HEK293 (cell line): ENCODE measurements at regions not wholly inside any gene's neighbourhood (a gene's known extent, or its start where the extent isn't known, plus 50 kb on each side); places are given as distances from the start of the nearest gene placed in this dataset.

Source experiments
- CTCF ChIA-PET: fragments of 350-600 bp; formaldehyde crosslinking; extraction: SDS; loops from one replicate; lab custom pipeline; 2021; ENCODE audit warnings: antibody characterized with exemption; lab: Yijun Ruan, JAX
- POLR2A ChIA-PET: fragments of 300-600 bp; formaldehyde crosslinking; extraction: SDS; loops from one replicate; lab custom pipeline; 2020; ENCODE audit warnings: antibody characterized with exemption, inconsistent platforms; lab: Yijun Ruan, JAX
- H3K27ac ChIP-seq: fragments of 200-500 bp; sonication (Bioruptor generic); 2 replicates; pipeline ENCODE4 v1.5.1; 2014; ENCODE audit warnings: low read depth, low read length, control low read depth, inconsistent platforms; ENCODE audit errors: extremely low read depth
- H3K36me3 ChIP-seq, 2 experiments: fragments of 200-500 bp in 1 of 2; sonication (Bioruptor generic) in 1 of 2; 1 replicate in 1 of 2; 2 replicates in 1 of 2; pipeline ENCODE4 v1.5.1; 2014 to 2017; ENCODE audit warnings: inconsistent platforms in 2 of 2, low read length in 2 of 2; ENCODE audit not compliant: control insufficient read depth in 2 of 2, insufficient read depth in 1 of 2
- H3K4me1 ChIP-seq: fragments of 200-500 bp; sonication (Bioruptor generic); 2 replicates; pipeline ENCODE4 v1.5.1; 2014; ENCODE audit warnings: mild to moderate bottlenecking, low read length, inconsistent platforms; ENCODE audit not compliant: control insufficient read depth, insufficient read depth
- H3K4me3 ChIP-seq: 2 replicates; pipeline ENCODE4 v1.5.1; 2011; ENCODE audit warnings: low read depth, mild to moderate bottlenecking, control low read depth, low read length, moderate library complexity
- H3K9me3 ChIP-seq: fragments of 200-500 bp; sonication (Bioruptor generic); 2 replicates; pipeline ENCODE4 v1.5.1; 2014; ENCODE audit warnings: low read depth, low read length, inconsistent platforms; ENCODE audit not compliant: control insufficient read depth, insufficient read depth
- ATF2 ChIP-seq: fragments of 450-650 bp; formaldehyde crosslinking; IDR thresholded peaks from 2 replicates; pipeline ENCODE4 v1.5.1; 2016; ENCODE audit warnings: missing biosample characterization, missing genetic modification characterization, low read depth
- GLI2 ChIP-seq: fragments of 450-650 bp; formaldehyde crosslinking; IDR thresholded peaks from 2 replicates; pipeline ENCODE4; 2017; ENCODE audit warnings: missing biosample characterization, missing genetic modification characterization, low read depth, borderline replicate concordance
- GLIS1 ChIP-seq: fragments of 450-650 bp; formaldehyde crosslinking; IDR thresholded peaks from 2 replicates; pipeline ENCODE4 v1.5.1; 2016; ENCODE audit warnings: missing biosample characterization, missing genetic modification characterization
- KLF10 ChIP-seq: fragments of 450-650 bp; IDR thresholded peaks from 2 replicates; pipeline ENCODE4 v1.5.1; 2018; ENCODE audit warnings: missing biosample characterization, mild to moderate bottlenecking, missing genetic modification characterization
- KLF8 ChIP-seq: fragments of 450-650 bp; formaldehyde crosslinking; IDR thresholded peaks from 2 replicates; pipeline ENCODE4 v1.5.1; 2016; ENCODE audit warnings: missing biosample characterization, missing genetic modification characterization
- OSR2 ChIP-seq: fragments of 450-650 bp; formaldehyde crosslinking; IDR thresholded peaks from 2 replicates; pipeline ENCODE4 v1.5.1; 2016; ENCODE audit warnings: missing biosample characterization, missing genetic modification characterization
- PRDM10 ChIP-seq: fragments of 450-650 bp; formaldehyde crosslinking; IDR thresholded peaks from 2 replicates; pipeline ENCODE4 v1.5.1; 2016; ENCODE audit warnings: missing biosample characterization, missing genetic modification characterization
- SALL2 ChIP-seq: fragments of 450-650 bp; formaldehyde crosslinking; IDR thresholded peaks from 2 replicates; pipeline ENCODE4 v1.5.0; 2017; ENCODE audit warnings: missing biosample characterization, mild to moderate bottlenecking, missing genetic modification characterization, borderline replicate concordance
- SP7 ChIP-seq: fragments of 450-650 bp; formaldehyde crosslinking; IDR thresholded peaks from 2 replicates; pipeline ENCODE4 v1.5.1; 2016; ENCODE audit warnings: missing biosample characterization, missing genetic modification characterization
- WT1 ChIP-seq: fragments of 450-650 bp; formaldehyde crosslinking; IDR thresholded peaks from 2 replicates; pipeline ENCODE4 v1.5.1; 2016; ENCODE audit warnings: missing biosample characterization, missing genetic modification characterization
- ZBTB21 ChIP-seq: fragments of 450-650 bp; formaldehyde crosslinking; IDR thresholded peaks from 2 replicates; pipeline ENCODE4 v1.5.1; 2017; ENCODE audit warnings: missing biosample characterization, missing genetic modification characterization
- ZNF138 ChIP-seq: fragments of 450-650 bp; formaldehyde crosslinking; IDR thresholded peaks from 2 replicates; pipeline ENCODE4 v1.5.1; 2016; ENCODE audit warnings: missing biosample characterization, missing genetic modification characterization, borderline replicate concordance
- ZNF175 ChIP-seq: fragments of 450-650 bp; formaldehyde crosslinking; IDR thresholded peaks from 2 replicates; pipeline ENCODE4 v1.5.1; 2016; ENCODE audit warnings: missing biosample characterization, missing genetic modification characterization
- ZNF211 ChIP-seq: fragments of 450-650 bp; formaldehyde crosslinking; IDR thresholded peaks from 2 replicates; pipeline ENCODE4 v1.5.1; 2016; ENCODE audit warnings: low read depth, missing biosample characterization, missing genetic modification characterization
- ZNF24 ChIP-seq: fragments of 450-650 bp; formaldehyde crosslinking; IDR thresholded peaks from 2 replicates; pipeline ENCODE4 v1.5.1; 2016; ENCODE audit warnings: missing biosample characterization, missing genetic modification characterization
- ZNF391 ChIP-seq: fragments of 450-650 bp; formaldehyde crosslinking; IDR thresholded peaks from 2 replicates; pipeline ENCODE4 v1.5.1; 2016; ENCODE audit warnings: low read depth, missing biosample characterization, missing genetic modification characterization, borderline replicate concordance
- ZNF473 ChIP-seq: fragments of 450-650 bp; formaldehyde crosslinking; IDR thresholded peaks from 2 replicates; pipeline ENCODE4 v1.5.1; 2017; ENCODE audit warnings: missing biosample characterization, missing genetic modification characterization
- ZNF555 ChIP-seq: fragments of 450-650 bp; formaldehyde crosslinking; conservative IDR thresholded peaks from 2 replicates; pipeline ENCODE4 v1.5.1; 2017; ENCODE audit warnings: missing biosample characterization, mild to moderate bottlenecking, missing genetic modification characterization, inconsistent platforms
- ZNF600 ChIP-seq: fragments of 450-650 bp; formaldehyde crosslinking; IDR thresholded peaks from 2 replicates; pipeline ENCODE4 v1.5.1; 2016; ENCODE audit warnings: missing biosample characterization, missing genetic modification characterization
- ZNF701 ChIP-seq: fragments of 450-650 bp; formaldehyde crosslinking; IDR thresholded peaks from 2 replicates; pipeline ENCODE4 v1.5.1; 2016; ENCODE audit warnings: missing biosample characterization, missing genetic modification characterization
- ZNF707 ChIP-seq: fragments of 450-650 bp; formaldehyde crosslinking; IDR thresholded peaks from 2 replicates; pipeline ENCODE4 v1.5.1; 2016; ENCODE audit warnings: missing biosample characterization, missing genetic modification characterization
- ZNF791 ChIP-seq: fragments of 450-650 bp; formaldehyde crosslinking; IDR thresholded peaks from 2 replicates; pipeline ENCODE4 v1.5.1; 2016; ENCODE audit warnings: missing biosample characterization, missing genetic modification characterization
- ZSCAN16 ChIP-seq: fragments of 450-650 bp; formaldehyde crosslinking; IDR thresholded peaks from 2 replicates; pipeline ENCODE4 v1.5.1; 2016; ENCODE audit warnings: missing biosample characterization, missing genetic modification characterization
- ZSCAN23 ChIP-seq: fragments of 450-650 bp; formaldehyde crosslinking; IDR thresholded peaks from 2 replicates; pipeline ENCODE4 v1.5.1; 2016; ENCODE audit warnings: missing biosample characterization, missing genetic modification characterization
- TF ChIP-seq, protein P1 (sequence below): fragments of 450-650 bp; IDR thresholded peaks from 2 replicates; pipeline ENCODE4 v1.5.1; 2018; ENCODE audit warnings: missing biosample characterization, mild to moderate bottlenecking, missing genetic modification characterization
- TF ChIP-seq, protein P2 (sequence below): fragments of 450-650 bp; formaldehyde crosslinking; IDR thresholded peaks from 2 replicates; pipeline ENCODE4 v1.5.1; 2016; ENCODE audit warnings: missing biosample characterization, missing genetic modification characterization
- TF ChIP-seq, protein P3 (sequence below): fragments of 450-650 bp; formaldehyde crosslinking; IDR thresholded peaks from 2 replicates; pipeline ENCODE4 v1.5.1; 2016; ENCODE audit warnings: missing biosample characterization, missing genetic modification characterization

DNA sequence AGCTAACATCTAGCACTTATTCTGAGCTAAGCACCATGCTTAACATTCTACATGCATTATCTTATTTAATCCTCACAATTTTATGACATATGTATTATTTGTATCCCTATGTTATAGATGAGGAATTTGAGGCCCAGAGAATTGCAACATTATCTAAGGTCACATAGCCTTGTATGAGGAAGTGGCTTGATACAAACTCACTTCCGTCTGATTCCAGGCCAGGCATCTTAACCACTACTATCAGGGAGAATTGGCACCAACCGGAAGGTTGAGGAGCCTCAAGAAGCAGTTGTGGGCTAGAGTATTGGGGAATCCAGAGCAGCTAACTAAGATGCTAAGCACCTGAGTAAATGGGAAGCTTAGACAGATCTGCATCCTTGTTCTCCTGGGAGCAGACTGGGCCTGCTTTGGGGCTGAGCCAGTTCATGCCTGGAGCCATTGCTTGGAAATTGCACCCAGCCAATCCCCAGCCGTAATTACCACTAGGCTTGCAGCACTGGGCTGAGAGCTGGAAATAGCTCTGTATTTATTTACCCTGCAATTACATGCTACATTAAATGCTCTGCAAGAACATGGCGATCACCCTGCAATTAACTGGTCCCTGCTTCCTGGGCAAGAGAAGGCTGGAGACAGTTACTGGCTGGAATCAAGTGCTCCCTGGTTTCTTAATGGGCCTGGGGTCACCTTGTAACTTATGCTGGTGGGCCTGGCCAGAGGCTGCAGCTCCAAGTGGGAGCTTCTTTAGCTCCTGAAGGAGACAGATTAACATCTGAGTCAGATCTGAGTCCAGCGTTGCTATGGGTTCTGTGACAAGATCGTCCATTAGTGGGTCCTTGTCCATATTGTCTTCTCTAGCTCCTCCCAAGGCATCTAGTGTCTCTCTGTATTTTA lies 273.1 kb upstream of the CCL2 start:
- no peaks in the 10 kb centered on the region for H3K9me3 ChIP-seq
- peaks cover 21% of the 10 kb centered on the region for H3K4me1 ChIP-seq
- CTCF ChIA-PET = interaction anchor here (0.6 to 1.2 kb wide), 5 partner anchors 10 to 1324 kb away, joined by 3 to 7 read pairs (median 4); no protein-coding TSS in a partner anchor
- POLR2A ChIA-PET = interaction anchor here (1.5 kb wide), 1 partner anchor 10 kb away, joined by 4 read pairs; no protein-coding TSS in a partner anchor
- no peak overlapping the region for H3K4me3 ChIP-seq
- peak overlapping the region; percentile 29; the same call in 1 of the 2 replicates for H3K27ac ChIP-seq
- no peaks in the 10 kb centered on the region for H3K36me3 ChIP-seq
- TF ChIP-seq, protein P1, sequence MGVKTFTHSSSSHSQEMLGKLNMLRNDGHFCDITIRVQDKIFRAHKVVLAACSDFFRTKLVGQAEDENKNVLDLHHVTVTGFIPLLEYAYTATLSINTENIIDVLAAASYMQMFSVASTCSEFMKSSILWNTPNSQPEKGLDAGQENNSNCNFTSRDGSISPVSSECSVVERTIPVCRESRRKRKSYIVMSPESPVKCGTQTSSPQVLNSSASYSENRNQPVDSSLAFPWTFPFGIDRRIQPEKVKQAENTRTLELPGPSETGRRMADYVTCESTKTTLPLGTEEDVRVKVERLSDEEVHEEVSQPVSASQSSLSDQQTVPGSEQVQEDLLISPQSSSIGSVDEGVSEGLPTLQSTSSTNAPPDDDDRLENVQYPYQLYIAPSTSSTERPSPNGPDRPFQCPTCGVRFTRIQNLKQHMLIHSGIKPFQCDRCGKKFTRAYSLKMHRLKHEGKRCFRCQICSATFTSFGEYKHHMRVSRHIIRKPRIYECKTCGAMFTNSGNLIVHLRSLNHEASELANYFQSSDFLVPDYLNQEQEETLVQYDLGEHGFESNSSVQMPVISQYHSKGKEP (tag by site-specific recombination) = peak; percentile 99
- TF ChIP-seq ZNF24 (tag by site-specific recombination) (0 out of 2 replicates have a peak, but pooled peaks have one; percentile 14), ZNF473 (tag by site-specific recombination) (no peak), ZNF175 (no peak), GLI2 (tag by site-specific recombination) (peak; percentile 44; the same call in 1 of the 2 replicates), ZNF555 (no peak), OSR2 (tag by site-specific recombination) (peak; percentile 99), SP7 (tag by site-specific recombination) (peak; percentile 99), ZNF707 (tag by site-specific recombination) (no peak), ZNF600 (tag by site-specific recombination) (peak; percentile 61; the same call in 1 of the 2 replicates), PRDM10 (tag by site-specific recombination) (no peak), WT1 (tag by site-specific recombination) (peak; percentile 84), ZBTB21 (tag by site-specific recombination) (no peak), ATF2 (tag by site-specific recombination) (no peak), ZSCAN16 (tag by site-specific recombination) (no peak), KLF8 (peak; percentile 51; the same call in 1 of the 2 replicates), ZNF791 (tag by site-specific recombination) (no peak), ZNF211 (no peak), ZNF138 (tag by site-specific recombination) (no peak), ZNF701 (tag by site-specific recombination) (no peak), KLF10 (tag by site-specific recombination) (peak; percentile 19; the same call in 1 of the 2 replicates), ZSCAN23 (tag by site-specific recombination) (no peak), ZNF391 (tag by site-specific recombination) (peak; percentile 54; the same call in 1 of the 2 replicates), GLIS1 (tag by site-specific recombination) (peak; percentile 55; the same call in 1 of the 2 replicates), SALL2 (tag by site-specific recombination) (no peak)
- TF ChIP-seq, protein P2, sequence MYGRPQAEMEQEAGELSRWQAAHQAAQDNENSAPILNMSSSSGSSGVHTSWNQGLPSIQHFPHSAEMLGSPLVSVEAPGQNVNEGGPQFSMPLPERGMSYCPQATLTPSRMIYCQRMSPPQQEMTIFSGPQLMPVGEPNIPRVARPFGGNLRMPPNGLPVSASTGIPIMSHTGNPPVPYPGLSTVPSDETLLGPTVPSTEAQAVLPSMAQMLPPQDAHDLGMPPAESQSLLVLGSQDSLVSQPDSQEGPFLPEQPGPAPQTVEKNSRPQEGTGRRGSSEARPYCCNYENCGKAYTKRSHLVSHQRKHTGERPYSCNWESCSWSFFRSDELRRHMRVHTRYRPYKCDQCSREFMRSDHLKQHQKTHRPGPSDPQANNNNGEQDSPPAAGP = peak; percentile 78
- TF ChIP-seq, protein P3, sequence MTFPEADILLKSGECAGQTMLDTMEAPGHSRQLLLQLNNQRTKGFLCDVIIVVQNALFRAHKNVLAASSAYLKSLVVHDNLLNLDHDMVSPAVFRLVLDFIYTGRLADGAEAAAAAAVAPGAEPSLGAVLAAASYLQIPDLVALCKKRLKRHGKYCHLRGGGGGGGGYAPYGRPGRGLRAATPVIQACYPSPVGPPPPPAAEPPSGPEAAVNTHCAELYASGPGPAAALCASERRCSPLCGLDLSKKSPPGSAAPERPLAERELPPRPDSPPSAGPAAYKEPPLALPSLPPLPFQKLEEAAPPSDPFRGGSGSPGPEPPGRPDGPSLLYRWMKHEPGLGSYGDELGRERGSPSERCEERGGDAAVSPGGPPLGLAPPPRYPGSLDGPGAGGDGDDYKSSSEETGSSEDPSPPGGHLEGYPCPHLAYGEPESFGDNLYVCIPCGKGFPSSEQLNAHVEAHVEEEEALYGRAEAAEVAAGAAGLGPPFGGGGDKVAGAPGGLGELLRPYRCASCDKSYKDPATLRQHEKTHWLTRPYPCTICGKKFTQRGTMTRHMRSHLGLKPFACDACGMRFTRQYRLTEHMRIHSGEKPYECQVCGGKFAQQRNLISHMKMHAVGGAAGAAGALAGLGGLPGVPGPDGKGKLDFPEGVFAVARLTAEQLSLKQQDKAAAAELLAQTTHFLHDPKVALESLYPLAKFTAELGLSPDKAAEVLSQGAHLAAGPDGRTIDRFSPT (tag by site-specific recombination) = no peak
